ENCODE measurements at regions not wholly inside any gene's neighbourhood (a gene's known extent, or its start where the extent isn't known, plus 50 kb on each side); places are given as distances from the start of the nearest gene placed in this dataset.

GRCh38 chr11:26859416-26859815 is 134.5 kb upstream of the FIBIN start:
- no peak for TF ChIP-seq CTCF (IDR thresholded peaks at IDR 0.05)
- TF ChIP-seq POLR2A (IDR thresholded peaks at IDR 0.05): no peak
- no peak for TF ChIP-seq EP300 (IDR thresholded peaks at IDR 0.05)
